ENCODE measurements at regions not wholly inside any gene's neighbourhood (a gene's known extent, or its start where the extent isn't known, plus 50 kb on each side); places are given as distances from the start of the nearest gene placed in this dataset.

DNA sequence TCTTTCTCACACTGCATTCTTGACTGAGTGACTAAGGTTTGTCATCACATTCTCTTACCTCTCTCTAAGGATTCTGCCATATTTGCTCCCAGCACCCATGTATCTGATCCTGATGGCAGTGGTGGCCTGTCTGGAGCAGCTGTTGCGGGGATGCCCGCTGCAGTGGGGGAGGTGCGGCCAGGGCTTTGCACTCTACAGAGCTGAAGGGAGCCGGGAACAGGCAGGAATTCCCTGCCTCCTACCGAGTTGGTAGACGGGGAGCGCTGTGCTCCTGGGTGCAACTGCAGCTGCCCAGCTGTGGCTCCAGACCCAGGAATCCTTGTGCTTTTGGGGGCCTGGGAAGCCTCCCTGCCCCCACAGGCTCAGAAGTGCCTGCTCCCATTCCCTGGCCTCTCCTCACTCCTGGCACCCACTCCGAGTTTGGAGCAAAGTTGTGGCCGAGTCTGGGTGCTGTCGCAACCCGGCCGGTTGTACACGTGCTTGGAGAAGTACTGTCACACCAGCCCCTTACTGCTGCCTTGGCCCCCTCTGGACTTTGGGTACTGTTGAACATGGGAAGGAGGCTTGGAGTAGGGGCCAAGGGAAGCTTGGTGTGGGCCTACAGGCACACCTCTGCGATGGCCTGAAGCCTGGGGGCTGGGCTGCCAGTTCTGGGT is 106.9 kb upstream of the OR4E1 start:
- POLR2A ChIA-PET: no interaction called here
- Histone ChIP-seq H4K20me1 (ENCODE audit: control insufficient read depth, insufficient read depth) (no peaks in the 10 kb centered on the region), H3K27me3 (replicated peaks in 1 of 2; ENCODE audit: control insufficient read depth in 2 of 2, insufficient read depth in 2 of 2, low read length in 1 of 2) (no peaks in the 10 kb centered on the region), H3K79me2 (ENCODE audit: control insufficient read depth, insufficient read depth, low read length) (no peaks in the 10 kb centered on the region), H2AFZ (ENCODE audit: control insufficient read depth, low read depth, low read length) (no peak overlapping the region), H3K4me2 (ENCODE audit: control insufficient read depth, insufficient read depth) (no peak overlapping the region), H3K27ac (ENCODE audit: control insufficient read depth, insufficient read depth) (no peak overlapping the region), H3K9me3 (replicated peaks; ENCODE audit: control insufficient read depth, insufficient read depth, low read length) (no peaks in the 10 kb centered on the region), H3K4me3 (no peak overlapping the region), H3K9ac (ENCODE audit: control insufficient read depth, insufficient read depth, low read length) (no peak overlapping the region), H3K36me3 (ENCODE audit: control insufficient read depth in 2 of 2, insufficient read depth in 2 of 2, low read length in 1 of 2) (no peaks in the 10 kb centered on the region), H3K4me1 (ENCODE audit: control insufficient read depth, insufficient read depth, low read length) (no peaks in the 10 kb centered on the region)
- CTCF ChIA-PET: no interaction called here
- no peak for FAIRE-seq
- RAD21 ChIA-PET (ENCODE audit: unreplicated experiment): no interaction called here
- intact Hi-C loops (cut with micrococcal nuclease; ENCODE audit: unreplicated experiment) (no loop called here), in situ Hi-C loops (cut with MboI) (no loop called here)
- TF ChIP-seq STAT3 (IDR thresholded peaks at IDR 0.05; ENCODE audit: low read depth, low read length) (no peak), ZSCAN29 (IDR thresholded peaks at IDR 0.05) (no peak), KLF5 (IDR thresholded peaks at IDR 0.05; ENCODE audit: partially characterized antibody) (no peak), CBX3 (IDR thresholded peaks at IDR 0.05; ENCODE audit: borderline replicate concordance, low read depth) (no peak), ESRRA (IDR thresholded peaks at IDR 0.05; ENCODE audit: low read length) (no peak), RAD51 (IDR thresholded peaks at IDR 0.05) (no peak), FOXK2 (IDR thresholded peaks at IDR 0.05) (no peak), RB1 (IDR thresholded peaks at IDR 0.05; ENCODE audit: borderline replicate concordance) (no peak), SIN3A (IDR thresholded peaks at IDR 0.05; ENCODE audit: low read depth, low read length) (no peak), POU2F2 (IDR thresholded peaks at IDR 0.05; ENCODE audit: borderline replicate concordance, low read depth, low read length) (no peak), ZZZ3 (IDR thresholded peaks at IDR 0.05; ENCODE audit: control insufficient read depth, insufficient read length, low read depth) (no peak), PAX8 (IDR thresholded peaks at IDR 0.05) (no peak), MYB (IDR thresholded peaks at IDR 0.05; ENCODE audit: borderline replicate concordance, low read depth, low read length) (no peak), ATF7 (IDR thresholded peaks at IDR 0.05; ENCODE audit: low read depth) (no peak)
- TF ChIP-seq, protein P1, sequence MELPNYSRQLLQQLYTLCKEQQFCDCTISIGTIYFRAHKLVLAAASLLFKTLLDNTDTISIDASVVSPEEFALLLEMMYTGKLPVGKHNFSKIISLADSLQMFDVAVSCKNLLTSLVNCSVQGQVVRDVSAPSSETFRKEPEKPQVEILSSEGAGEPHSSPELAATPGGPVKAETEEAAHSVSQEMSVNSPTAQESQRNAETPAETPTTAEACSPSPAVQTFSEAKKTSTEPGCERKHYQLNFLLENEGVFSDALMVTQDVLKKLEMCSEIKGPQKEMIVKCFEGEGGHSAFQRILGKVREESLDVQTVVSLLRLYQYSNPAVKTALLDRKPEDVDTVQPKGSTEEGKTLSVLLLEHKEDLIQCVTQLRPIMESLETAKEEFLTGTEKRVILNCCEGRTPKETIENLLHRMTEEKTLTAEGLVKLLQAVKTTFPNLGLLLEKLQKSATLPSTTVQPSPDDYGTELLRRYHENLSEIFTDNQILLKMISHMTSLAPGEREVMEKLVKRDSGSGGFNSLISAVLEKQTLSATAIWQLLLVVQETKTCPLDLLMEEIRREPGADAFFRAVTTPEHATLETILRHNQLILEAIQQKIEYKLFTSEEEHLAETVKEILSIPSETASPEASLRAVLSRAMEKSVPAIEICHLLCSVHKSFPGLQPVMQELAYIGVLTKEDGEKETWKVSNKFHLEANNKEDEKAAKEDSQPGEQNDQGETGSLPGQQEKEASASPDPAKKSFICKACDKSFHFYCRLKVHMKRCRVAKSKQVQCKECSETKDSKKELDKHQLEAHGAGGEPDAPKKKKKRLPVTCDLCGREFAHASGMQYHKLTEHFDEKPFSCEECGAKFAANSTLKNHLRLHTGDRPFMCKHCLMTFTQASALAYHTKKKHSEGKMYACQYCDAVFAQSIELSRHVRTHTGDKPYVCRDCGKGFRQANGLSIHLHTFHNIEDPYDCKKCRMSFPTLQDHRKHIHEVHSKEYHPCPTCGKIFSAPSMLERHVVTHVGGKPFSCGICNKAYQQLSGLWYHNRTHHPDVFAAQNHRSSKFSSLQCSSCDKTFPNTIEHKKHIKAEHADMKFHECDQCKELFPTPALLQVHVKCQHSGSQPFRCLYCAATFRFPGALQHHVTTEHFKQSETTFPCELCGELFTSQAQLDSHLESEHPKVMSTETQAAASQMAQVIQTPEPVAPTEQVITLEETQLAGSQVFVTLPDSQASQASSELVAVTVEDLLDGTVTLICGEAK (IDR thresholded peaks at IDR 0.05; ENCODE audit: borderline replicate concordance): no peak
- TF ChIP-seq, protein P2, sequence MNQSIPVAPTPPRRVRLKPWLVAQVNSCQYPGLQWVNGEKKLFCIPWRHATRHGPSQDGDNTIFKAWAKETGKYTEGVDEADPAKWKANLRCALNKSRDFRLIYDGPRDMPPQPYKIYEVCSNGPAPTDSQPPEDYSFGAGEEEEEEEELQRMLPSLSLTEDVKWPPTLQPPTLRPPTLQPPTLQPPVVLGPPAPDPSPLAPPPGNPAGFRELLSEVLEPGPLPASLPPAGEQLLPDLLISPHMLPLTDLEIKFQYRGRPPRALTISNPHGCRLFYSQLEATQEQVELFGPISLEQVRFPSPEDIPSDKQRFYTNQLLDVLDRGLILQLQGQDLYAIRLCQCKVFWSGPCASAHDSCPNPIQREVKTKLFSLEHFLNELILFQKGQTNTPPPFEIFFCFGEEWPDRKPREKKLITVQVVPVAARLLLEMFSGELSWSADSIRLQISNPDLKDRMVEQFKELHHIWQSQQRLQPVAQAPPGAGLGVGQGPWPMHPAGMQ (IDR thresholded peaks at IDR 0.05; ENCODE audit: borderline replicate concordance): no peak
- TF ChIP-seq, protein P3, sequence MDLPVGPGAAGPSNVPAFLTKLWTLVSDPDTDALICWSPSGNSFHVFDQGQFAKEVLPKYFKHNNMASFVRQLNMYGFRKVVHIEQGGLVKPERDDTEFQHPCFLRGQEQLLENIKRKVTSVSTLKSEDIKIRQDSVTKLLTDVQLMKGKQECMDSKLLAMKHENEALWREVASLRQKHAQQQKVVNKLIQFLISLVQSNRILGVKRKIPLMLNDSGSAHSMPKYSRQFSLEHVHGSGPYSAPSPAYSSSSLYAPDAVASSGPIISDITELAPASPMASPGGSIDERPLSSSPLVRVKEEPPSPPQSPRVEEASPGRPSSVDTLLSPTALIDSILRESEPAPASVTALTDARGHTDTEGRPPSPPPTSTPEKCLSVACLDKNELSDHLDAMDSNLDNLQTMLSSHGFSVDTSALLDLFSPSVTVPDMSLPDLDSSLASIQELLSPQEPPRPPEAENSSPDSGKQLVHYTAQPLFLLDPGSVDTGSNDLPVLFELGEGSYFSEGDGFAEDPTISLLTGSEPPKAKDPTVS (IDR thresholded peaks at IDR 0.05; ENCODE audit: low read depth, low read length): no peak
- DNase-seq (ENCODE audit: low read depth, low spot score): no peak
- WGBS (ENCODE audit: insufficient coverage, insufficient replicate concordance, low lambda C conversion rate, missing lambda C conversion rate): 46% methylated on average over 14 of the region's 14 CpGs
- SMC1A ChIA-PET (ENCODE audit: uncharacterized antibody, unreplicated experiment): interaction anchor here (1.2 kb wide), 1 partner anchor 16 kb away, joined by 3 read pairs; no protein-coding TSS in a partner anchor
- ATAC-seq: no peak
- BruUV-seq (replicated peaks): no TSS peak
